PFSK-1 (cell line): ENCODE measurements at regions not wholly inside any gene's neighbourhood (a gene's known extent, or its start where the extent isn't known, plus 50 kb on each side); places are given as distances from the start of the nearest gene placed in this dataset.

ENCODE experiments used
- FOXP2 ChIP-seq: optimal IDR thresholded peaks from 2 replicates; pipeline ENCODE3; 2011; ENCODE audit warnings: borderline replicate concordance, control low read depth, inconsistent platforms; ENCODE audit not compliant: insufficient read depth; ENCODE audit errors: extremely low read length, extremely low read depth
- POLR2AphosphoS5 ChIP-seq: IDR thresholded peaks from 2 replicates; pipeline ENCODE4 v1.6.1; 2012; ENCODE audit warnings: low read depth, mild to moderate bottlenecking, control low read depth, low read length, moderate library complexity
- SIN3A ChIP-seq: IDR thresholded peaks from 2 replicates; pipeline ENCODE4 v1.6.1; 2012; ENCODE audit warnings: mild to moderate bottlenecking, low read length, moderate library complexity, borderline replicate concordance; ENCODE audit not compliant: insufficient read depth
- TAF1 ChIP-seq: IDR thresholded peaks from 2 replicates; pipeline ENCODE4 v1.6.1; 2012; ENCODE audit warnings: low read length, control low read depth, borderline replicate concordance; ENCODE audit not compliant: insufficient read depth
- TF ChIP-seq, protein P1 (sequence below), 2 experiments: IDR thresholded peaks; 2 replicates each; pipeline versions ENCODE4 v1.6.1 to v1.8.0; 2011 to 2012; ENCODE audit warnings: low read depth in 2 of 2, low read length in 2 of 2, control low read depth in 1 of 2, inconsistent platforms in 1 of 2, mild to moderate bottlenecking in 1 of 2, moderate library complexity in 1 of 2; ENCODE audit not compliant: insufficient read depth in 1 of 2

DNA sequence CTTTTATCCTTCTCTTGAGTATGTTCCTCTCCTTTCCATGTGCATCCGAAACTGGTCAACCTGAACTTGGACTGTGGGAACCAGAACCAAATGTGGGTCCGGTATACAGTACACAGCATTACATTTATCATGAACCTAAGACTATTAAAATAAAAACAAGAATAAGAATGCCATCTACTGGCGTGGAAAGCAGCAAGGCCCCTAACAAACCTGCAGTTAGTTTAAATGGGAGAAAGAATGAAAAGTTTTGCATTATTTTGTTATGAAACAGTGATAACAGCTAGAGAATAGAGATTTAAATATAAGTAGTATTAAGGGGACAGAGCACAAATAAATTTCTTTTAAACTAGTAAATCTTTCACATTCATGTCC is 159.5 kb downstream of the RBM26 start:
- no peak for TF ChIP-seq SIN3A
- TF ChIP-seq POLR2AphosphoS5: no peak
- TF ChIP-seq, protein P1, sequence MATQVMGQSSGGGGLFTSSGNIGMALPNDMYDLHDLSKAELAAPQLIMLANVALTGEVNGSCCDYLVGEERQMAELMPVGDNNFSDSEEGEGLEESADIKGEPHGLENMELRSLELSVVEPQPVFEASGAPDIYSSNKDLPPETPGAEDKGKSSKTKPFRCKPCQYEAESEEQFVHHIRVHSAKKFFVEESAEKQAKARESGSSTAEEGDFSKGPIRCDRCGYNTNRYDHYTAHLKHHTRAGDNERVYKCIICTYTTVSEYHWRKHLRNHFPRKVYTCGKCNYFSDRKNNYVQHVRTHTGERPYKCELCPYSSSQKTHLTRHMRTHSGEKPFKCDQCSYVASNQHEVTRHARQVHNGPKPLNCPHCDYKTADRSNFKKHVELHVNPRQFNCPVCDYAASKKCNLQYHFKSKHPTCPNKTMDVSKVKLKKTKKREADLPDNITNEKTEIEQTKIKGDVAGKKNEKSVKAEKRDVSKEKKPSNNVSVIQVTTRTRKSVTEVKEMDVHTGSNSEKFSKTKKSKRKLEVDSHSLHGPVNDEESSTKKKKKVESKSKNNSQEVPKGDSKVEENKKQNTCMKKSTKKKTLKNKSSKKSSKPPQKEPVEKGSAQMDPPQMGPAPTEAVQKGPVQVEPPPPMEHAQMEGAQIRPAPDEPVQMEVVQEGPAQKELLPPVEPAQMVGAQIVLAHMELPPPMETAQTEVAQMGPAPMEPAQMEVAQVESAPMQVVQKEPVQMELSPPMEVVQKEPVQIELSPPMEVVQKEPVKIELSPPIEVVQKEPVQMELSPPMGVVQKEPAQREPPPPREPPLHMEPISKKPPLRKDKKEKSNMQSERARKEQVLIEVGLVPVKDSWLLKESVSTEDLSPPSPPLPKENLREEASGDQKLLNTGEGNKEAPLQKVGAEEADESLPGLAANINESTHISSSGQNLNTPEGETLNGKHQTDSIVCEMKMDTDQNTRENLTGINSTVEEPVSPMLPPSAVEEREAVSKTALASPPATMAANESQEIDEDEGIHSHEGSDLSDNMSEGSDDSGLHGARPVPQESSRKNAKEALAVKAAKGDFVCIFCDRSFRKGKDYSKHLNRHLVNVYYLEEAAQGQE (IDR thresholded peaks at IDR 0.05; ENCODE audit: insufficient read depth in 1 of 2, low read depth in 2 of 2, low read length in 2 of 2): no peak
- no peak for TF ChIP-seq TAF1
- TF ChIP-seq FOXP2: no peak
